Muscle layer of duodenum (tissue), 2 donors: ENCODE measurements at regions not wholly inside any gene's neighbourhood (a gene's known extent, or its start where the extent isn't known, plus 50 kb on each side); places are given as distances from the start of the nearest gene placed in this dataset.

Experiments used
- H3K27ac ChIP-seq: one replicate; pipeline ENCODE4 v1.7.0; 2013; ENCODE audit warnings: mild to moderate bottlenecking, low read length
- H3K27me3 ChIP-seq: one replicate; pipeline ENCODE4 v1.7.0; 2013; ENCODE audit warnings: low read depth, mild to moderate bottlenecking, control low read depth, low read length
- H3K36me3 ChIP-seq, 2 donors: one replicate each; pipeline ENCODE4 v1.7.0; 2013; ENCODE audit warnings: low read length in 2 of 2, control low read depth in 1 of 2, mild to moderate bottlenecking in 1 of 2; ENCODE audit not compliant: insufficient read depth in 2 of 2, control insufficient read depth in 1 of 2
- H3K4me1 ChIP-seq, 2 donors: one replicate each; pipeline ENCODE4 v1.7.0; 2013; ENCODE audit warnings: low read length in 2 of 2, mild to moderate bottlenecking in 2 of 2, control low read depth in 1 of 2, moderate library complexity in 1 of 2; ENCODE audit not compliant: insufficient read depth in 2 of 2, control insufficient read depth in 1 of 2
- H3K4me3 ChIP-seq, 2 donors: one replicate each; pipeline ENCODE4 v1.7.0; 2013; ENCODE audit warnings: low read length in 2 of 2, low read depth in 1 of 2, mild to moderate bottlenecking in 1 of 2
- H3K9me3 ChIP-seq, 2 donors: one replicate each; pipeline ENCODE4 v1.7.0; 2013; ENCODE audit warnings: low read length in 2 of 2, control low read depth in 1 of 2, mild to moderate bottlenecking in 1 of 2; ENCODE audit not compliant: control insufficient read depth in 1 of 2
- donor health status: healthy.

GRCh38 chr1:177847843-177848242 lies 122.0 kb downstream of the SEC16B start:
- Histone ChIP-seq H3K9me3 (no peaks in the 10 kb centered on the region), H3K4me1 (no peaks in the 10 kb centered on the region), H3K27ac (no peak overlapping the region), H3K4me3 (no peak overlapping the region), H3K27me3 (no peaks in the 10 kb centered on the region), H3K36me3 (no peaks in the 10 kb centered on the region)

- H3K4me1 ChIP-seq, result no peaks in the 10 kb centered on the region
- H3K27ac ChIP-seq, result no peak overlapping the region
- no peak overlapping the region for H3K4me3 ChIP-seq
- no peaks in the 10 kb centered on the region for H3K36me3 ChIP-seq
- H3K27me3 ChIP-seq, result no peaks in the 10 kb centered on the region
- H3K9me3 ChIP-seq, result no peaks in the 10 kb centered on the region
Observed at GRCh38 chr1:177838907-177839485, 130.9 kb downstream of the SEC16B start.

- Histone ChIP-seq H3K36me3 (no peaks in the 10 kb centered on the region), H3K9me3 (no peaks in the 10 kb centered on the region), H3K4me1 (no peaks in the 10 kb centered on the region), H3K27me3 (no peaks in the 10 kb centered on the region), H3K4me3 (no peak overlapping the region), H3K27ac (no peak overlapping the region)
Observed at GRCh38 chr1:177833631-177834030, 136.2 kb downstream of the SEC16B start.

GRCh38 chr1:177830531-177831135 lies 139.2 kb downstream of the SEC16B start:
- Histone ChIP-seq H3K9me3 (no peaks in the 10 kb centered on the region), H3K27ac (no peak overlapping the region), H3K4me1 (no peaks in the 10 kb centered on the region), H3K4me3 (no peak overlapping the region), H3K36me3 (no peaks in the 10 kb centered on the region), H3K27me3 (no peaks in the 10 kb centered on the region)

GRCh38 chr1:177825276-177825901 lies 144.5 kb downstream of the SEC16B start:
- no peaks in the 10 kb centered on the region for H3K36me3 ChIP-seq
- H3K4me3 ChIP-seq, result no peak overlapping the region
- no peaks in the 10 kb centered on the region for H3K9me3 ChIP-seq
- H3K4me1 ChIP-seq, result no peaks in the 10 kb centered on the region
- no peak overlapping the region for H3K27ac ChIP-seq
- H3K27me3 ChIP-seq, result no peaks in the 10 kb centered on the region

DNA sequence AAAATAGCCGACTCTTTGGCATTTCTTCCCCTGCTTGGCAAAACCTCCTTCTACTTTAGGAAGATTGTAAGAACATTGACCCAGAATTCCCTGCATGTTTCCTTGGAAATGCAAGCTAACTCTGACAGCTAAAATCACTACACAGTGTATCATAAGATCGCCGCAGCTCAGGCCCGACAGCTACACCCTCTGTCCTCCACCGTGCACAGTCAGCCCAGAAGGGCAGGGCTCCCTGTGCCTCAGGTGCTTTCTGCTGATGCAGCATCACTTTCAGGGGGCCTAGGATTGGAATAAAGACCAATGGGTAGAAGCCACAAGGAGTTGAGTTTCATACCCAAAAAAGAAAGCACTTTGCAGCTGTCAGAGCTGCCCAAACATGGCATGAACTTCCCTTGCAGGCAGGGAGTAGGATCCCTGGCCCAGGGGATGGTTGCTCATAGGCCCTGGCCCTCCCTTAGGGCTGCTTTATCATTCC lies 145.3 kb downstream of the SEC16B start:
- no peak overlapping the region for H3K27ac ChIP-seq
- no peak overlapping the region for H3K4me3 ChIP-seq
- H3K36me3 ChIP-seq, result no peaks in the 10 kb centered on the region
- no peaks in the 10 kb centered on the region for H3K9me3 ChIP-seq
- no peaks in the 10 kb centered on the region for H3K4me1 ChIP-seq
- no peaks in the 10 kb centered on the region for H3K27me3 ChIP-seq

- H3K36me3 ChIP-seq, result no peaks in the 10 kb centered on the region
- H3K4me1 ChIP-seq, result no peaks in the 10 kb centered on the region
- H3K27ac ChIP-seq, result no peak overlapping the region
- no peaks in the 10 kb centered on the region for H3K27me3 ChIP-seq
- H3K9me3 ChIP-seq, result peaks cover 4 to 7% of the 10 kb centered on the region in 2 donors
- no peak overlapping the region for H3K4me3 ChIP-seq
Observed at GRCh38 chr1:177820213-177820612, 149.6 kb downstream of the SEC16B start.

DNA sequence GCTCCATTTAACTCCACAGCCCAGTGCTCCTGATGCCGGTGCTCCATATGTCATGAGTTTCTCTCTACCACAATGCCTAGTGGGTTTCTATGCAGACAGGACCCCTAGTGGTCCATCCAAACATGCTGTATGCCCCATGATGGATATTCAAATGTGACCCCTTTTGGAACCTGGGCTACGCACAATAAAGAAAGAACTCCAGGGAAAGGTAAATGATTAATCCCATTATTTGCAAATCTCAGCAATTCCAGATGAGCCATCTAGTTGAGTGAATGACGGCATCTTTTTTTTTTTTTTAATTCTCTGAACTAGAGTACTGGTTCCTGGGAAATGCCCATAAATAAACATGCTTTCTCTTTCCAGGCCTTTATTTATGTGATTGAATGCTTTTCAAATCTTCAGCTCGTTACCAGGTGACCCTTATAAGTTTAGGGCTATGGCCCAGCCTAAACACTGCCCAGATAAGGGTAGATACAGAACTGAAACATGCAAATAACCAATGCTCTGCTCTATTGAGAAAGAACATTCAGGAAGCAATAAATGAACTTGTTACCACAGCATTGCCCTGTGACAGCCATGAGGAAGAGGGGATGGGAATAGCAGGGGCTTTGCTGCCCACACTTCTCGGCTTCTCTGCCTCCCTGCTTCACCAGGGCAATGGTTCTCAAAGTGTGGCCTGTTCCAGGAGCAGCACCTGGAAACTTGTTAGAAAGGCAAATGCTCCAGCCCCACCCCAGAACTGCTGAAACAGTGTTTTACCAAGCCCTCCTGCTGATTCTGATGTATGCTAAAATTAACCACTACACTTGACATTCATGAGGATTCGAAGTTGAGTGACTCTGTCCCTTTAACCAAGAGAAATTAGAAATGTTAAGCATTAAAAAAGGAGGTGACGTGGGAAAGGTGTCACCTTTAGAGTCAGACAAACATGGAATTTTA lies 151.7 kb downstream of the SEC16B start:
- Histone ChIP-seq H3K27ac (no peak overlapping the region), H3K4me3 (no peak overlapping the region), H3K4me1 (no peaks in the 10 kb centered on the region), H3K9me3 (peaks cover 4 to 7% of the 10 kb centered on the region in 2 donors), H3K27me3 (no peaks in the 10 kb centered on the region), H3K36me3 (no peaks in the 10 kb centered on the region)

DNA sequence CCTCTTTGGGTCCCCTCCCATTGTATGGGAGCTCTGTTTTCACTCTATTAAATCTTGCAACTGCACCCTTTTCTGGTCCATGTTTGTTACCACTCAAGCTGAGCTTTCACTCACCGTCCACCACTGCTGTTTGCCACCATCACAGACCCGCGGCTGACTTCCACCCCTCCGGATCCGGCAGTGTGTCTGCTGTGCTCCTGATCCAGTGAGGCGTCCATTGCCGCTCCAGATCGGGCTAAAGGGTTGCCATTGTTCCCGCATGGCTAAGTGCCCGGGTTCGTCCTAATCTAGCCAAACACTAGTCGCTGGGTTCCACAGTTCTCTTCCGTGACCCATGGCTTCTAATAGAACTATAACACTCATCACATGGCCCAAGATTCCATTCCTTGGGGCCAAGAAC lies 157.2 kb downstream of the SEC16B start:
- Histone ChIP-seq H3K27me3 (no peaks in the 10 kb centered on the region), H3K36me3 (no peaks in the 10 kb centered on the region), H3K27ac (no peak overlapping the region), H3K4me1 (no peaks in the 10 kb centered on the region), H3K9me3 (peaks cover 4 to 7% of the 10 kb centered on the region in 2 donors), H3K4me3 (no peak overlapping the region)

DNA sequence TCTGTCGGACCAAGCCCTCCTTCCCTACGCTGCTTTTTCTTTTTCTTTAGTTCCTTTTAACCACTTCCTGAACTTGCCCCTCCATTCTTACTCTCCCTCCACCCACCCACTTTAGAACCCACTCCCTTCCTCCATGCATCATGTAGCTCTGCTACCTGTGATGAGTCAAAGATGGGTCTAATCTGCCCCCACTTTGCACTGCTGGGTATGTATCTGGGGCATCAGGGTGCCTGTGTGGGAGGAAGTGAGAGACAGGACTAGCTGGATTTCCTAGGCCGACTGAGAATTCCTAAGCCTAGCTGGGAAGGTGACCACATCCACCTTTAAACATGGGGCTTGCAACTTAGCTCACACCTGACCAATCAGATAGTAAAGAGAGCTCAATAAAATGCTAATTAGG lies 157.7 kb downstream of the SEC16B start:
- no peaks in the 10 kb centered on the region for H3K4me1 ChIP-seq
- H3K4me3 ChIP-seq, result no peak overlapping the region
- peaks cover 4 to 7% of the 10 kb centered on the region in 2 donors for H3K9me3 ChIP-seq
- H3K36me3 ChIP-seq, result no peaks in the 10 kb centered on the region
- no peaks in the 10 kb centered on the region for H3K27me3 ChIP-seq
- no peak overlapping the region for H3K27ac ChIP-seq

DNA sequence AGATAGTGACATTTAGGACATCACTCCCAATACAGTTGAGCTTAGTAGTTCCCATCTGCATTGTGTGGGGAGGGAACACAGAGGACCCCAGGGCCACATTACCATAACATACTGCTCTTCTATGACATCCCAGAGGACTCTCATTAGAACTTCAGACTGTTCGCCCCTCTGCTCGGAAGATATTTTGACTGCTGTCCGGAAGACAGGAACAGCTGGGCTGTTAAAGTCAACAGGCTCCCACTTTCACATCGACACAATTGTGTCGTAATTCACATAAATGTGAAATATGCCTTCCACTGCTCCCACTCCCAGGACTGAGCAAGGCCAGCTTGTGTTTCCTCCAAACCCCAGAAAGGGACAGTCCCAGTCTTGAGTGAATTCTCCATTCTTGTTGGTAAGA lies 158.4 kb downstream of the SEC16B start:
- Histone ChIP-seq H3K4me1 (no peaks in the 10 kb centered on the region), H3K4me3 (no peak overlapping the region), H3K27ac (no peak overlapping the region)

More for the DNA sequence above, 158.4 kb downstream of the SEC16B start:
- H3K9me3 ChIP-seq, result peaks cover under 1% of the 10 kb centered on the region in 2 donors
- H3K27me3 ChIP-seq, result no peaks in the 10 kb centered on the region
- no peaks in the 10 kb centered on the region for H3K36me3 ChIP-seq
